Activated naive CD8-positive, alpha-beta T cell treated with anti-CD3 and anti-CD28 coated beads, Interleukin-2, amount 10 ng/mL, durations not matched to agents 7 days and 5 days (primary cell): ENCODE measurements at regions not wholly inside any gene's neighbourhood (a gene's known extent, or its start where the extent isn't known, plus 50 kb on each side); places are given as distances from the start of the nearest gene placed in this dataset.
A peak's percentile ranks its signal among the peaks of the same experiment; 100 is the strongest.

ENCODE experiments used
- ATAC-seq: fragments of 150-1000 bp; cut with Tn5 transposase; one replicate; pipeline ENCODE4 v1.10.0; 2021; ENCODE audit warnings: low read depth, moderate library complexity
- POLR2A ChIA-PET: fragments of 350-600 bp; sonication (Branson Sonifier 250); formaldehyde crosslinking; loops from one replicate; lab custom pipeline; 2021; ENCODE audit warnings: antibody characterized with exemption; lab: Charles Lee
- DNase-seq: peaks from one replicate; pipeline ENCODE4 v3.0.0; 2021
- H3K27ac Mint-ChIP-seq: one replicate; pipeline ENCODE4 v1.8.0; 2022; ENCODE audit warnings: mild to moderate bottlenecking, mixed read lengths
- H3K27me3 Mint-ChIP-seq: one replicate; pipeline ENCODE4 v1.8.0; 2022; ENCODE audit warnings: mild to moderate bottlenecking, moderate library complexity, mixed read lengths
- H3K36me3 Mint-ChIP-seq: one replicate; pipeline ENCODE4 v1.8.0; 2021; ENCODE audit warnings: mild to moderate bottlenecking, mixed read lengths
- H3K4me1 Mint-ChIP-seq: one replicate; pipeline ENCODE4 v1.8.0; 2021; ENCODE audit warnings: mixed read lengths
- H3K4me3 Mint-ChIP-seq: one replicate; pipeline ENCODE4 v1.8.0; 2022; ENCODE audit warnings: mild to moderate bottlenecking, moderate library complexity, mixed read lengths
- H3K9me3 Mint-ChIP-seq: one replicate; pipeline ENCODE4 v1.8.0; 2021; ENCODE audit warnings: mixed read lengths

DNA sequence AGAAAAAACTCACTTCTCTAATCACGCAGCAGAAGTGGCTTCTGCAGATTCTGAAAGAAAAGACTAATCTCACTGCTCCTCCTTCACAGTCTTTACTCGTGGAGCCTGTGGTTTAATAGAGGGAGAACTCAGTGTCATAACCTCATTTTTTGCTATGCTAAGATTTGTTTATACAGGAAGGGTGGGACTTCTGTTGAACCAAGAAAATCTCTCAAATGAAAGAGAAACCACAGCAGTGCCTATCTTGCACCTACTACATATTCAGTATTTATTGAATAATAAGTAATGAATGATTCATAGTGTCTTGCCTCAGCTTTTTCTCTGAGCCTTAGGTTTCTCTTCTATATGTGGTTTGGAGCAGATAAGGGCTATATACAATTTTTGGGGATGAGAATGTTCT is 136.1 kb upstream of the DMAC1 start:
- Mint-ChIP-seq H3K27me3 (no peaks in the 10 kb centered on the region), H3K36me3 (peaks cover 9% of the 10 kb centered on the region), H3K4me3 (peak overlapping the region; percentile 66), H3K27ac (peak overlapping the region; percentile 94), H3K4me1 (peaks cover 10% of the 10 kb centered on the region), H3K9me3 (peaks cover 5% of the 10 kb centered on the region)
- DNase-seq (no peak), ATAC-seq (peak; percentile 88)
- POLR2A ChIA-PET: interaction anchor here (1.4 kb wide), 1 partner anchor 41 kb away, joined by 3 read pairs; no protein-coding TSS in a partner anchor

DNA sequence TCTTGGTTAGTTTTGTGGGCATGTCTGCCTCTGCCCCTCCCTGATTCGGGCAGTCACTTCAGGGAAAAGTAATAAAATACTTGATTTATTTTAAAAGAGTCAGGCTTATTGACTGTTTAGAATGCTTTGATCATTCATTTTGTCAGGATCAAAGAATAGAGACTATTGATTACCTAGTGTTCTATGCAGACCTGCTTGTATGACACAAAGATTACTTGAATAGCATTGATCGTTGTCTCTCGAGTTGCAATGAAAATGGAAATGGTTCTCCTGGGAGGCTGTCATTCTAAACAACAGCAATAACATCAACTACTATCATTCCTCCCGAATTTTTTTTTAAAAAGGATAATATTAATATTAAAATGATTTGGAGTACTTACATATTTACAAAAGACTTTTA is 133.2 kb upstream of the DMAC1 start:
- no peak overlapping the region for H3K4me3 Mint-ChIP-seq
- ATAC-seq: no peak
- POLR2A ChIA-PET: no interaction called here
- no peaks in the 10 kb centered on the region for H3K27me3 Mint-ChIP-seq
- peaks cover 10% of the 10 kb centered on the region for H3K4me1 Mint-ChIP-seq
- no peak for DNase-seq
- peaks cover 2% of the 10 kb centered on the region for H3K9me3 Mint-ChIP-seq
- H3K36me3 Mint-ChIP-seq: peaks cover 3% of the 10 kb centered on the region
- no peak overlapping the region for H3K27ac Mint-ChIP-seq

DNA sequence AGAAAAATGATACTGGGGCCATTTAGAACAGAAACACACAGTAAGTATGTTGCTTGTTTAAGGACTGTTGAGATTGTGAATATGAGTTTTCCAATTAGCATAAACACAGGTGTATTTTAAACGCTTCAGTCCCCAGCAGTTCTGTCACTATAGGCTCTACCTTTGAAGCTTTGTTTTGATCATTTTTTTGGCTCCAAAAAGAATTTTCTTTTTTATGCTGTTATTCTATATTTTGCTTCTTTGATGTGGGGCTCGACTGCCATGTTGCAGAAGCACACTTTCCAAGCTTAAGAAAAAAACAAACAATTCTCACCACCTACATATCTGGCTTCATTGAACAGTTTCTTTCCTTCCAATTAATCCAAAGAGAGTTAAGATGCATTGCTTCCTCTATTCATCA is 131.0 kb upstream of the DMAC1 start:
- peaks cover 2% of the 10 kb centered on the region for H3K9me3 Mint-ChIP-seq
- no peak for DNase-seq
- H3K4me3 Mint-ChIP-seq: no peak overlapping the region
- H3K27ac Mint-ChIP-seq: no peak overlapping the region
- POLR2A ChIA-PET: no interaction called here
- ATAC-seq: no peak
- H3K27me3 Mint-ChIP-seq: no peaks in the 10 kb centered on the region
- peaks cover 4% of the 10 kb centered on the region for H3K4me1 Mint-ChIP-seq
- peaks cover 1% of the 10 kb centered on the region for H3K36me3 Mint-ChIP-seq

DNA sequence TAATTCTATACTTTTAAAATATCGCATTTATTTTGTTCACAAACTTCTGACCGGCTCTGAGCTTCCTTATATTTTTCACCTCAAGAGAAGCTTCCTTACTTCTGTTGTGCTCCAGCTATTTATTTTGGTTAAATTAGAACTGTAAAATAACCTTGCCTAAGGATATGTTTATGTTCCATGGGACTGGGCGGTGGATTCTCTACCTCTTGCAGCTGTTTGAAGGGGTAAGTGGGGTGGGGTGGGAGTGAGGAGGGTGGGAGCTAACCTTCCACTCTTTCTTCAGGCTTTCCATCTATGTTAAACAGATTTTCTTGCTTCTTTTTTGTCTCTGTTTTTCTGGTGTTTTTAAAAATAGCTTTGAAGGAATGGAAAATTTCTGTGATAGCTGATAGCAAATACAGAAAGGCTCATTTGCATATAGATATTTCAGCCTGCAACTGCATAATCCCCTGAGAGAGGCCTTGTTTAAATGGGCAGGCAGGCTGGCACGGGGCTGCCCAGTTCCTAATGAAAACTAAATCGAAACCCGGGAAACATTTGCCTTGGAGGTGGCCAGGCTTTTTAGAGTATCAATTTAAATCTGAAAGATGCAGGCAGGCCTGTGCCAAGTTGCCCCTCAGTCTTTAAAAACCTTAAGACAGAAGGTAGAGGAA is 122.1 kb upstream of the DMAC1 start:
- Mint-ChIP-seq H3K27ac (no peak overlapping the region), H3K36me3 (peaks cover 3% of the 10 kb centered on the region), H3K27me3 (no peaks in the 10 kb centered on the region), H3K4me3 (no peak overlapping the region), H3K4me1 (no peaks in the 10 kb centered on the region), H3K9me3 (no peaks in the 10 kb centered on the region)
- DNase-seq (no peak), ATAC-seq (no peak)
- POLR2A ChIA-PET: no interaction called here

DNA sequence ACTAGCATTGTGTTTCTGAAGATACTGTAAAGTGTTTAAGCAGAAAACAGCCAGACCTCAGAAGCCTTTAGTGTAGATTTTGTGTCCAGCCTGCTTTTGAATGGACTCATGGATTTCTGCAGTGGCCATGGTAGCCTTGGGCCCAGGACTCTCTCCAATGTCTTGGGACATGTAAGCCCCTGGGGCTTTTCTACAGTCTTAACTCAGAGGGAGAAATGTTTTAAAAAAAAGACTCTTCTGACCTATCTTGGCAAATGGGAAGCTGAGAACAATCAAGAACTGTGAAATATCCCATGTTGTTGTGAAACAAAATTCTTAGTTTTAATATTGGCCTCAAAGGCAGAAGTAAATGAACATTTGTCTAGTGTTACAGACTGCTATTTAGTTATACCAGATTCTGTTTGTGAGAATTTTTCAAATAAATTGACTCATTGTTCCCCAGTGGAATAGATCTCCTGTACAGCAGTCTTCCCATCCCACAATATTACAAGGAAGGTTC is 112.5 kb upstream of the DMAC1 start:
- Mint-ChIP-seq H3K27me3 (no peaks in the 10 kb centered on the region), H3K27ac (no peak overlapping the region), H3K4me3 (no peak overlapping the region), H3K36me3 (no peaks in the 10 kb centered on the region), H3K4me1 (peaks cover 5% of the 10 kb centered on the region), H3K9me3 (no peaks in the 10 kb centered on the region)
- POLR2A ChIA-PET: no interaction called here
- DNase-seq (no peak), ATAC-seq (no peak)

DNA sequence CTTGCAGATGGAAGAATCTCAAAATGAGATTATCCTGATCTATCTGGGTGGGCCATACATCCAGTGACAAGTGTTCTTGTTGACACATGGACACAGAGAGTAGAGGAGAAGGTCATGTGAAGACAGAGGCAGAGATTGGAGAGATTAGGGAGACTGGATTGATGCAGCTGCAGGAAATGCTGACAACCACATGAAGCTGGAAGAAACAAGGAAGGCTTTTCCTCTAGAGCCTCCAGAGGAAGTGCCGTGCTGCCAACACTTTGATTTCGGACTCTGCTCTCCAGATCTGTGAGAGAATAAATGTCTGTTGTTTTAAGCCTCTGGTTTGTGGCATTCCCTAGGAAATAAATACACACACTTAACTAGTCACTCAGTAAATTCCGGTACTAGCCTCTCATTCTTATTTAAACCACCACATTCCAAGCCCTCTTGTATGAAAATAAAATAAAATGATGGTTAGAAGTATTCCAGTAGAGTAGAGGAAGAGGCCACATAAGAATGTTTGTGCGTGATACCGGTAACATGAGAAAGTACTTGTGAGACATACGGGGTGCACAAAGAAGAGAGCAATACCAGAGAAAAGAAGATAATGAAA is 110.9 kb upstream of the DMAC1 start:
- Mint-ChIP-seq H3K4me3 (no peak overlapping the region), H3K27me3 (no peaks in the 10 kb centered on the region), H3K9me3 (no peaks in the 10 kb centered on the region), H3K36me3 (no peaks in the 10 kb centered on the region), H3K27ac (no peak overlapping the region), H3K4me1 (peaks cover 5% of the 10 kb centered on the region)
- POLR2A ChIA-PET: no interaction called here
- no peak for ATAC-seq
- no peak for DNase-seq

DNA sequence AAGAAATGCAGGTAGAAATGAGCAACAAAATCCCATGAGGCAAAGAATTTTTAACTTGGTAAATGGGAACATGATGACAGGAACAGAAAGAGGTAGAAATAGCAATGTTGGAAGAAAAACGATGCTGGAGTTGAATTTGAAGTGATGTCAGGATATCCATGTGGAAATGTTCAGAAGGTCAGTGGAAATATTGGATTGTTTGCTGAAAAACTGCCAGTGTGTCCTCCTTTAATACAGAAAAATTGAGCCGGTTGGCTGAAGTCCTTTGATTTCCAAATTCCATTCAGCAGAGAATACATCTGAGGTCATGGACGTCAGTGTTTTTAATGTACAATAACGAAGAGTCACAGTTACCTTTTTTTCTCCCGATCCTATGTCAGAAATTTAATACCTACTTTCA is 110.0 kb upstream of the DMAC1 start:
- no peaks in the 10 kb centered on the region for H3K27me3 Mint-ChIP-seq
- POLR2A ChIA-PET: no interaction called here
- ATAC-seq (no peak), DNase-seq (no peak)
- H3K36me3 Mint-ChIP-seq: no peaks in the 10 kb centered on the region
- no peak overlapping the region for H3K4me3 Mint-ChIP-seq
- no peaks in the 10 kb centered on the region for H3K9me3 Mint-ChIP-seq
- peaks cover 5% of the 10 kb centered on the region for H3K4me1 Mint-ChIP-seq
- H3K27ac Mint-ChIP-seq: no peak overlapping the region

DNA sequence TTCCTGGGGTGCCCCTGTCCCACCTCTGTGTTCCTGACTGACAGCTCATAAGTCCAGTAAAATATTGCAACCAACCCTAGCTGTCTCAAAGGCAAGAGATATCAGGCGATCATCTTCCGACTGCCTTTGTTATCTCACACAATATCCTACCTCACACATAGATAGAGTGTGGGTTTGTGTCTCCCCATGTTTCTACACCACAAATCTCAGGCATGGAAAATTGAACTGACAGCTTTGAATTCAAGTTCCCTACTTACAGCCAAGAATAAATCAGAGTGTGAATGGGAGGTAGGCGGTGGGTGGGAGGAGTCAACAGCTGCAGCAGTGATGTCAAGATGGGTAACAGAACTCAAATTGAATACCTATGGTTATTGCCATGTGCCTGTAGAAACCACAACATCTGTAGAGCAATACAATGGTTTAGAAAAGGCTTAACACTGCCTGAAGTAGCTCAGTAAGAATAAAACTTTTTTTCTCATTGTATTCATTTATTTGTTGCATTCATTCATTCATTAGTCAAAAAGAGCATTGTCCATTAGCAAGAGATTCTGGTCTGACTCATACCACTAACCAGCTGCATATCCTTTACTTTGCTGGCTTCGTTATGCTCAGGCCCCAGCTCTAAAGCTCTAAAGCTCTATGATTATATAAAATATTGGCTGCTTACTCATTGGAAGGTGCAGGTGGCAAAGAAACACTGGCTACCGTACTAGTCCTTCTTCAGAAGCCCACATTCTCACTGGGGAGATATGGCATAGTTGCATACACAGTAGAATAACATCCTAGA is 108.2 kb upstream of the DMAC1 start:
- Mint-ChIP-seq H3K36me3 (no peaks in the 10 kb centered on the region), H3K4me3 (no peak overlapping the region), H3K27me3 (no peaks in the 10 kb centered on the region), H3K4me1 (peaks cover 5% of the 10 kb centered on the region), H3K27ac (no peak overlapping the region), H3K9me3 (peaks cover 2% of the 10 kb centered on the region)
- ATAC-seq (no peak), DNase-seq (no peak)
- POLR2A ChIA-PET: no interaction called here

DNA sequence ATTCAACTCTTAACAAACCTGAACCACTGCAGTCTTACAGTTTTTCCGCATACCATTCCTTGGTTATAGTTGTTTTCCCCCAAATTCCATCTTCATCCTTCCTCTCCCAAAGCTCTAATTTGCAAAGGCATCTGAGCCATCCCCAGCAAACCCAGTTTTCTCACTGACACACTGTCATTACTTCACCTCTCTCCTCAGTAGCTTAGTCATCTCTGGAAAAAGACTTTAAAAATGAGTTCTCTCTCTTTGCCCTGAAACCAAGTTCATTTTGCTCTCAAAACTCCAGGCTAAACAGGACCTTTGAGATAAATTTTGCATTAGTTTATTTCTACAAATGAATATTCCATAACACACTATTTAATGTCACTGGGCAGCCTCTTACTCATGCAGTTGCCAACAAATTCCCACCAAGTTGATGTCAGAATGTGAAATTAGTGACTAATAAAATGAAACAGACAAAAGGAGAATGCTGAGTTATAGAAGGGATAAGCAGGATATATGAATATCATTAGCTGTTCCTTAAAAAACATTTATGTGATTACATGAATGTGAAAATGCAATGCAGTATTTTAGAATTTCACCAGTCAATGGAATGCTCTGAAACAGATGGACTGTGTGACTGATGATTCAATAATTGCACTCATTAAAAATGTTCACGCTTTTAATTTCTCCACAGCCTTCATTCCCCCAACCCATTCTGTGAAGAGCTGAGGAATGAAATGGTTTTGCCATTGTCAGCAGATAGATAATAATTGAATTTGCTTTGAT is 107.4 kb upstream of the DMAC1 start:
- Mint-ChIP-seq H3K4me3 (no peak overlapping the region), H3K27ac (no peak overlapping the region), H3K36me3 (no peaks in the 10 kb centered on the region), H3K4me1 (peaks cover 5% of the 10 kb centered on the region), H3K9me3 (peaks cover 2% of the 10 kb centered on the region), H3K27me3 (no peaks in the 10 kb centered on the region)
- POLR2A ChIA-PET: no interaction called here
- no peak for ATAC-seq
- no peak for DNase-seq

DNA sequence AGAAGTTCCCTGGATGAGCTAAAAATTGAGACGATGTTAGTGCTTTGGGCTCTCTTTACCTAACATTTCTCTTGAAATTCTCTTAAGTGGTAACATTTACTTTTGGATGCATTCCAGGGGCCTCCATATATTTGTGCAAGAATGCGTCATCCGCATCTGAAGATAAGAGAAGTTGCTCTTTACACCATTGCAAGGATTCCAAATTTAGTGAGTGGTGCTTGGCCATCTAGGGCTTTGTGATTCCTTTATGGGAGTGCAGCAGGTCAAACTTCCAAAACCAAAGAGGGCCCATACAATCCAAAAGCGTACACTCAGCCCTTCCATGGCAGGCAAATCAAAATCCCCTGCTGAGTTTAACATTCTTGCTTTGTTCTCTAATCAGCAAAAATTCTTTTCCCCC is 102.0 kb upstream of the DMAC1 start:
- peaks cover 2% of the 10 kb centered on the region for H3K9me3 Mint-ChIP-seq
- no peaks in the 10 kb centered on the region for H3K4me1 Mint-ChIP-seq
- H3K27ac Mint-ChIP-seq: no peak overlapping the region
- H3K27me3 Mint-ChIP-seq: no peaks in the 10 kb centered on the region
- no peak overlapping the region for H3K4me3 Mint-ChIP-seq
- no peak for DNase-seq
- no peaks in the 10 kb centered on the region for H3K36me3 Mint-ChIP-seq
- POLR2A ChIA-PET: no interaction called here
- ATAC-seq: no peak

DNA sequence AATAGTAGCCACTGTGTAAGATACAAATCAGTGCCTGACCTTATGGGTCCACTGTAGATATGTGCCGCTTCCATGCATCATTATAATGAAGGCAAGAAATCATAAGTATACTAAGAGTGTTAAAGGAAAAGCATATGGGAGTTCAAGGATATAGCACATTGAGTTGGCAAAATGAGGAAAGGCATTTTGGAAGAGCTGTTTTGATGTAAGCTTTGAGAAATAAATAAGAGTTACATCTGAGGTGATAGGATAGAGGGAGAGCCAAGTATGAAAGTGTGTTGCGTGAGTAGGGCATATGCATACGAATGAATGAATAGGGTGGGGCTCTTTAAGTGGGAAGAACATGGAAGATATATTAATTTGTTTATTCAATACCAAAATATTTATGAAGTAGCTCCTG is 101.0 kb upstream of the DMAC1 start:
- ATAC-seq (no peak), DNase-seq (no peak)
- no peak overlapping the region for H3K27ac Mint-ChIP-seq
- no peaks in the 10 kb centered on the region for H3K36me3 Mint-ChIP-seq
- no peaks in the 10 kb centered on the region for H3K4me1 Mint-ChIP-seq
- H3K4me3 Mint-ChIP-seq: no peak overlapping the region
- POLR2A ChIA-PET: no interaction called here
- H3K27me3 Mint-ChIP-seq: no peaks in the 10 kb centered on the region
- H3K9me3 Mint-ChIP-seq: peaks cover 2% of the 10 kb centered on the region

DNA sequence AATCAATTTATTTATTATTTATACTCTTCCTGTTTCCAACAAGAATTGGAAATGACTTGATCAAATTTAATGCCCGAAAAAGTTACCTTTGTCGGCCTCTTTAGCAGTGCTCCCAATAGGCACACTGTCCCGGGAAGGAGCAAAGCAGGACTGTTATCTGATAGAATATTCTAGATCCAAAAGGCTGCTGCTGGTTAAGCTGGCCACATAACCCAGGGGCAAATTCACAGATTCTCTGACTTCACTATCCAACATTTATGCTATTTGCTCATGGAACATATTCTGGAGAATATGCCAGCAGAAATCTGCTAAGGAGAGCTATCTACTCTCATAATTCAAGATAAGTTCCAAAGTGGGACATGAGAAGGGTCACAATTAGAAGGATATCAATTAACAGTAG is 100.2 kb upstream of the DMAC1 start:
- Mint-ChIP-seq H3K36me3 (no peaks in the 10 kb centered on the region), H3K9me3 (peaks cover 2% of the 10 kb centered on the region), H3K27me3 (no peaks in the 10 kb centered on the region), H3K4me3 (no peak overlapping the region), H3K27ac (no peak overlapping the region), H3K4me1 (no peaks in the 10 kb centered on the region)
- POLR2A ChIA-PET: no interaction called here
- no peak for DNase-seq
- ATAC-seq: no peak

DNA sequence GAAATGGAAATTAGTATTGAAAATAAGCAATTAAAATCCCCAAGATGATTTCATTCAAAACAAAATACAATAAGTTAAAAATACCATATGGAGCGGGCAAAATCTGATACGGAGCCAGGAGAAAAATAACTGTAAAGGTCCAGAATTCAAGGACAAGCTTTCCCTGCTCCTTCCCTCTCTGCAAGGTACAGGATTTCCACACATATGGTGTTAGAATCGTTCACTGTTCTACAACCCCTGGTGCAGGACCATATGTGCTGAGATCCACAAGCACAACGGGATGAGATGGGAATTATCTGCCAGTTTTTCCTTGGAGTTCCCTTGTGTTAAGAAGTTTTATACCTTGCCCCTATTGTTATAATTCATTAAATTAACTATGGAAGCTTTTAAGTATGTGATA is 94.7 kb upstream of the DMAC1 start:
- H3K36me3 Mint-ChIP-seq: no peaks in the 10 kb centered on the region
- POLR2A ChIA-PET: no interaction called here
- H3K4me3 Mint-ChIP-seq: no peak overlapping the region
- H3K9me3 Mint-ChIP-seq: peaks cover 6% of the 10 kb centered on the region
- no peak for ATAC-seq
- H3K27me3 Mint-ChIP-seq: peaks cover 3% of the 10 kb centered on the region
- DNase-seq: no peak
- no peaks in the 10 kb centered on the region for H3K4me1 Mint-ChIP-seq
- H3K27ac Mint-ChIP-seq: no peak overlapping the region
